PFSK-1 (cell line): ENCODE measurements at regions not wholly inside any gene's neighbourhood (a gene's known extent, or its start where the extent isn't known, plus 50 kb on each side); places are given as distances from the start of the nearest gene placed in this dataset.

ENCODE experiments used
- FOXP2 ChIP-seq: optimal IDR thresholded peaks from 2 replicates; pipeline ENCODE3; 2011; ENCODE audit warnings: borderline replicate concordance, control low read depth, inconsistent platforms; ENCODE audit not compliant: insufficient read depth; ENCODE audit errors: extremely low read length, extremely low read depth
- POLR2AphosphoS5 ChIP-seq: IDR thresholded peaks from 2 replicates; pipeline ENCODE4 v1.6.1; 2012; ENCODE audit warnings: low read depth, mild to moderate bottlenecking, control low read depth, low read length, moderate library complexity
- SIN3A ChIP-seq: IDR thresholded peaks from 2 replicates; pipeline ENCODE4 v1.6.1; 2012; ENCODE audit warnings: mild to moderate bottlenecking, low read length, moderate library complexity, borderline replicate concordance; ENCODE audit not compliant: insufficient read depth
- TAF1 ChIP-seq: IDR thresholded peaks from 2 replicates; pipeline ENCODE4 v1.6.1; 2012; ENCODE audit warnings: low read length, control low read depth, borderline replicate concordance; ENCODE audit not compliant: insufficient read depth
- TF ChIP-seq, protein P1 (sequence below), 2 experiments: IDR thresholded peaks; 2 replicates each; pipeline versions ENCODE4 v1.6.1 to v1.8.0; 2011 to 2012; ENCODE audit warnings: low read depth in 2 of 2, low read length in 2 of 2, control low read depth in 1 of 2, inconsistent platforms in 1 of 2, mild to moderate bottlenecking in 1 of 2, moderate library complexity in 1 of 2; ENCODE audit not compliant: insufficient read depth in 1 of 2

GRCh38 chr7:118793582-118793981 is 569.1 kb downstream of the ANKRD7 start:
- no peak for TF ChIP-seq TAF1
- no peak for TF ChIP-seq SIN3A
- no peak for TF ChIP-seq POLR2AphosphoS5
- no peak for TF ChIP-seq FOXP2
- TF ChIP-seq, protein P1, sequence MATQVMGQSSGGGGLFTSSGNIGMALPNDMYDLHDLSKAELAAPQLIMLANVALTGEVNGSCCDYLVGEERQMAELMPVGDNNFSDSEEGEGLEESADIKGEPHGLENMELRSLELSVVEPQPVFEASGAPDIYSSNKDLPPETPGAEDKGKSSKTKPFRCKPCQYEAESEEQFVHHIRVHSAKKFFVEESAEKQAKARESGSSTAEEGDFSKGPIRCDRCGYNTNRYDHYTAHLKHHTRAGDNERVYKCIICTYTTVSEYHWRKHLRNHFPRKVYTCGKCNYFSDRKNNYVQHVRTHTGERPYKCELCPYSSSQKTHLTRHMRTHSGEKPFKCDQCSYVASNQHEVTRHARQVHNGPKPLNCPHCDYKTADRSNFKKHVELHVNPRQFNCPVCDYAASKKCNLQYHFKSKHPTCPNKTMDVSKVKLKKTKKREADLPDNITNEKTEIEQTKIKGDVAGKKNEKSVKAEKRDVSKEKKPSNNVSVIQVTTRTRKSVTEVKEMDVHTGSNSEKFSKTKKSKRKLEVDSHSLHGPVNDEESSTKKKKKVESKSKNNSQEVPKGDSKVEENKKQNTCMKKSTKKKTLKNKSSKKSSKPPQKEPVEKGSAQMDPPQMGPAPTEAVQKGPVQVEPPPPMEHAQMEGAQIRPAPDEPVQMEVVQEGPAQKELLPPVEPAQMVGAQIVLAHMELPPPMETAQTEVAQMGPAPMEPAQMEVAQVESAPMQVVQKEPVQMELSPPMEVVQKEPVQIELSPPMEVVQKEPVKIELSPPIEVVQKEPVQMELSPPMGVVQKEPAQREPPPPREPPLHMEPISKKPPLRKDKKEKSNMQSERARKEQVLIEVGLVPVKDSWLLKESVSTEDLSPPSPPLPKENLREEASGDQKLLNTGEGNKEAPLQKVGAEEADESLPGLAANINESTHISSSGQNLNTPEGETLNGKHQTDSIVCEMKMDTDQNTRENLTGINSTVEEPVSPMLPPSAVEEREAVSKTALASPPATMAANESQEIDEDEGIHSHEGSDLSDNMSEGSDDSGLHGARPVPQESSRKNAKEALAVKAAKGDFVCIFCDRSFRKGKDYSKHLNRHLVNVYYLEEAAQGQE (IDR thresholded peaks at IDR 0.05; ENCODE audit: insufficient read depth in 1 of 2, low read depth in 2 of 2, low read length in 2 of 2): no peak

- no peak for TF ChIP-seq FOXP2
- TF ChIP-seq, protein P1 (IDR thresholded peaks at IDR 0.05; ENCODE audit: insufficient read depth in 1 of 2, low read depth in 2 of 2, low read length in 2 of 2): no peak
- TF ChIP-seq TAF1: no peak
- TF ChIP-seq SIN3A: no peak
- no peak for TF ChIP-seq POLR2AphosphoS5
Measured at GRCh38 chr7:118794419-118794818, 569.9 kb downstream of the ANKRD7 start.

- TF ChIP-seq FOXP2: no peak
- TF ChIP-seq, protein P1 (IDR thresholded peaks at IDR 0.05; ENCODE audit: insufficient read depth in 1 of 2, low read depth in 2 of 2, low read length in 2 of 2): no peak
- no peak for TF ChIP-seq SIN3A
Measured at GRCh38 chr7:118801366-118801765, 576.9 kb downstream of the ANKRD7 start.

DNA sequence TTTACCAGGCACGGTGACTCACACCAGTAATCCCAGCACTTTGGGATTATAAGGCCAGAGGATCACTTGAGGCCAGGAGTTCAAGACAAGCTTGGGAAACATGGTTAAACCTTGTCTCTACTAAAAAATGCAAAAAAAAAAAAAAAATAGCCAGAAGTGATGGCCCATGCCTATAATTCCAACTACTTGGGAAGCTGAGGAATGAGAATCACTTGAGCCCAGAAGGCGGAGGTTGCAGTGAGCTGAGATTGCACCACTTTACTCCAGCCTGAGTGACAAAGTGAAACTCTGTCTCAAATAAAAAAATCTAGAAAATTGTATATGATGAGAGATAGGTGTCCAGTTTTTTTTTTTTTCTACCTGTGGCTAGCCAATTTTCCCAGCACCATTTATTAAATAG is 578.2 kb downstream of the ANKRD7 start:
- TF ChIP-seq FOXP2: no peak
- no peak for TF ChIP-seq TAF1
- no peak for TF ChIP-seq SIN3A
- TF ChIP-seq, protein P1 (IDR thresholded peaks at IDR 0.05; ENCODE audit: insufficient read depth in 1 of 2, low read depth in 2 of 2, low read length in 2 of 2): no peak
- TF ChIP-seq POLR2AphosphoS5: no peak

- no peak for TF ChIP-seq SIN3A
Measured at GRCh38 chr7:118826246-118826645, 601.7 kb downstream of the ANKRD7 start.
